AG04450 (cell line): ENCODE measurements at regions not wholly inside any gene's neighbourhood (a gene's known extent, or its start where the extent isn't known, plus 50 kb on each side); places are given as distances from the start of the nearest gene placed in this dataset.
"Not testable (repeated sequence)": the region's sequence is repeated elsewhere in the genome, so short reads cannot be mapped to it uniquely, and the experiment has no call there.

Experiments used
- CTCF ChIA-PET: fragments of 300-600, 350-600 bp; formaldehyde crosslinking; extraction: SDS; loops from one replicate; lab custom pipeline; 2022; ENCODE audit warnings: antibody characterized with exemption, inconsistent platforms; lab: Charles Lee
- POLR2A ChIA-PET: fragments of 350-600 bp; formaldehyde crosslinking; extraction: SDS; loops from one replicate; lab custom pipeline; 2021; ENCODE audit warnings: antibody characterized with exemption, inconsistent platforms; lab: Yijun Ruan, JAX
- DNase-seq: peaks from one replicate; pipeline ENCODE4 v3.0.0-alpha.2; 2011; ENCODE audit warnings: low read depth, low spot score
- H3K27ac ChIP-seq: one replicate; pipeline ENCODE4 v1.5.1; 2012; ENCODE audit warnings: low read depth, low read length, control low read depth
- H3K27me3 ChIP-seq: one replicate; pipeline ENCODE4 v1.6.0; 2012; ENCODE audit warnings: low read length; ENCODE audit not compliant: control insufficient read depth, insufficient read depth
- H3K4me3 ChIP-seq: 2 replicates; pipeline ENCODE4 v1.5.1; 2011; ENCODE audit warnings: mild to moderate bottlenecking, low read depth, low read length, control low read depth
- H3K9me3 ChIP-seq: 2 replicates; pipeline ENCODE4 v1.5.1; 2012; ENCODE audit warnings: low read length; ENCODE audit not compliant: control insufficient read depth, insufficient read depth
- TF ChIP-seq, protein P1 (sequence below): IDR thresholded peaks from 2 replicates; pipeline ENCODE4 v1.5.1; 2011; ENCODE audit warnings: low read depth, low read length, control low read depth, inconsistent platforms

DNA sequence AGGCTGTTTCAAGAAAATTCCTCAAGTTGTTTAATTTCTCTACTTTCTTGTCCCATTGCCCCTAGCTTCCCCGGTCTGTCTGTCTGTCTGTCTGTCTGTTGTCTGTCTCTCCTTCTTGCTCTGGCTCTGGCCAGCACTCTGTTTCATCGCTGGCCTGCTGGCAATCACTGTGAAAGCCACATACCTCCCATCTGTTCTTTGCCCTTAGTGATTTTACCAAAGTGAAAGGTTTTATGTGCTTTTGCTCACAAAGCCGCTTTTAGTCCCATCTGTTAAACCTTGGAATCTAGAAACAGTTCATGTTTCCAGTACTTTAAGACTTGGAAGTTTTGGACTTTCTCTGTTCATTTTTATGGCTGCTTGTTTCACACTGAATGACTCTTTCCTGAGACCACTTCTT is 87.8 kb upstream of the EXOC2 start:
- DNase-seq = no peak
- ChIA-PET POLR2A (no interaction called here), CTCF (no interaction called here)
- TF ChIP-seq, protein P1, sequence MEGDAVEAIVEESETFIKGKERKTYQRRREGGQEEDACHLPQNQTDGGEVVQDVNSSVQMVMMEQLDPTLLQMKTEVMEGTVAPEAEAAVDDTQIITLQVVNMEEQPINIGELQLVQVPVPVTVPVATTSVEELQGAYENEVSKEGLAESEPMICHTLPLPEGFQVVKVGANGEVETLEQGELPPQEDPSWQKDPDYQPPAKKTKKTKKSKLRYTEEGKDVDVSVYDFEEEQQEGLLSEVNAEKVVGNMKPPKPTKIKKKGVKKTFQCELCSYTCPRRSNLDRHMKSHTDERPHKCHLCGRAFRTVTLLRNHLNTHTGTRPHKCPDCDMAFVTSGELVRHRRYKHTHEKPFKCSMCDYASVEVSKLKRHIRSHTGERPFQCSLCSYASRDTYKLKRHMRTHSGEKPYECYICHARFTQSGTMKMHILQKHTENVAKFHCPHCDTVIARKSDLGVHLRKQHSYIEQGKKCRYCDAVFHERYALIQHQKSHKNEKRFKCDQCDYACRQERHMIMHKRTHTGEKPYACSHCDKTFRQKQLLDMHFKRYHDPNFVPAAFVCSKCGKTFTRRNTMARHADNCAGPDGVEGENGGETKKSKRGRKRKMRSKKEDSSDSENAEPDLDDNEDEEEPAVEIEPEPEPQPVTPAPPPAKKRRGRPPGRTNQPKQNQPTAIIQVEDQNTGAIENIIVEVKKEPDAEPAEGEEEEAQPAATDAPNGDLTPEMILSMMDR = no peak
- Histone ChIP-seq H3K9me3 (no peaks in the 10 kb centered on the region), H3K4me3 (no peak overlapping the region), H3K27me3 (peaks cover 3% of the 10 kb centered on the region), H3K27ac (no peak overlapping the region)

DNA sequence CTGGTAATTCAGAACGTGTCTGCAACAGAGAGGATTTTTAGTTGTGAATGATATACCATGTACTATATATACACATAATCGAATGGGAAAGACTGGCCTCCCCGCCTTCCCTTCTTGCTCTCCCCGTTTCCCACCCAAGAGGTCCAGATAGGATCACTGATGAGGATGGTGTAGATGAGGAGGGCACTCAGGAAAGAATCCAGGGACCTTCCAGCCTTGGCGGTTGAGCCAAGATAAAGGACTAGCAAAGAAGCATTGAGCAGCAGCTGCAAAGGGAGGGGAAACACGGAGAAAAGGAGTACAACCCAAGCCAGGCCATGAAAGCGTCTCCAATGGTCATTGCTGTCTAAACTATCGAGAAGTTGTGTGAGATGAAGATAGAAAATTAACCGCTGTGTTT is 84.0 kb upstream of the EXOC2 start:
- H3K4me3 ChIP-seq = no peak overlapping the region
- no peaks in the 10 kb centered on the region for H3K9me3 ChIP-seq
- DNase-seq = no peak
- H3K27ac ChIP-seq = no peak overlapping the region
- TF ChIP-seq, protein P1 = no peak
- peaks cover 3% of the 10 kb centered on the region for H3K27me3 ChIP-seq
- POLR2A ChIA-PET = no interaction called here
- CTCF ChIA-PET = no interaction called here

DNA sequence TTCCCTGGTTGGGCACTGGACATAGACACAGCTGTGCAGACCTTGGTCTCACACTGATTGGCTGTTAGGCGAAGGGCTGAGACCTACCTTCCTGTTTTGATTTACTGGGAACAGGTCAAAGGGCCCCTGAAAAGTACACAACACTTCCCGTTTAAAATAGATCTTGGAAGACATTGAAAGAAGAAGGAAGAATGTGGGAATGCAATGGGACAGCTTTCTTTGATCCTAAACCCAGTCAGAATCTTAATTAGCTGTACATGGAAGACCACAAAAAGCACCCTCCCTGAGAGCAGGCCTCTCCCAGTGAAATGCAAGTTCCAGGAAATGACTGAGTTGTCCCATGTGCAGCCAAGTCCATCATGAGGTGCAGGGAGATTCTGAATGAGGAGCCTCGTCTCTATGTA is 83.6 kb upstream of the EXOC2 start:
- POLR2A ChIA-PET = no interaction called here
- H3K27ac ChIP-seq = no peak overlapping the region
- H3K4me3 ChIP-seq = no peak overlapping the region
- TF ChIP-seq, protein P1 = no peak
- DNase-seq = no peak
- H3K27me3 ChIP-seq = peaks cover 3% of the 10 kb centered on the region
- no peaks in the 10 kb centered on the region for H3K9me3 ChIP-seq
- CTCF ChIA-PET = no interaction called here

DNA sequence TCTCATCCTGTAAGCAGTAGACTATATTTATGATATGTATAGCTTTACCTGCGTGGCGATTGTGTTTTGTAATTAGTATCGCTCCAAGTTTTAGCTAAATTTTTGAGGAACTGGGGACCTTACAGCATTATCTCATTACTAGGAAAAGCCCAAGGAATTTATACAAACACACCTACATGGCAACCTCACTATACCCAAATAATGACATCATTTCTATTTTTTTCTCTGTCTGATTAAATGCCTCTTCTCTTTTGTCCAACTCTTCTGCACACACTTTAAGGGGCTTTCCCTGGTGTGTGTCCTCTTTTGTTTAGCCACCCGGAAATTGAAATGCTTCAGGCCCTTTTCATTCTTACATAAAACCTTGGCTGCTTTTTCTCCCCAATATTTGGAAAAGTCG is 82.9 kb upstream of the EXOC2 start:
- DNase-seq = no peak
- Histone ChIP-seq H3K4me3 (no peak overlapping the region), H3K27ac (no peak overlapping the region), H3K27me3 (peaks cover 3% of the 10 kb centered on the region), H3K9me3 (no peaks in the 10 kb centered on the region)
- POLR2A ChIA-PET = no interaction called here
- TF ChIP-seq, protein P1 = no peak
- CTCF ChIA-PET = no interaction called here

DNA sequence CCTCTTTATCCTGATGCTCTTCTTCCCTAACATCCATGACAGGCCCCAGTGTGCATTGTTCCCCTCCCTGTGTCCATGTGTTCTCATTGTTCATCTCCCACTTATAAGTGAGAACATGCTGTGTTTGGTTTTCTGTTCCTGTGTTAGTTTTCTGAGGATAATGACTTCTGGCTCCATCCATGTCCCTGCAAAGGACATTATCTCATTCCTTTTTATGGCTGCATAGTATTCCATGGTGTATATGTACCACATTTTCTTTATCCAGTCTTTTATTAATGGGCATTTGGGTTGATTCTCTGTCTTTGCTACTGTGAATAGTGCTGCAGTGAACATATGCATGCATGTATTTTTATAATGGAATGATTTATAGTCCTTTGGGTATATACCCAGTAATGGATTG is 78.7 kb upstream of the EXOC2 start:
- H3K4me3 ChIP-seq, H3K27ac ChIP-seq, H3K9me3 ChIP-seq, H3K27me3 ChIP-seq, POLR2A ChIA-PET, DNase-seq: not testable (repeated sequence)
- CTCF ChIA-PET = interaction anchor here (0.5 kb wide), 1 partner anchor 49 kb away, joined by 3 read pairs; no protein-coding TSS in a partner anchor
